Retinal pigment epithelial cell (primary cell): ENCODE measurements at regions not wholly inside any gene's neighbourhood (a gene's known extent, or its start where the extent isn't known, plus 50 kb on each side); places are given as distances from the start of the nearest gene placed in this dataset.

Experiments
- DNase-seq: peaks from one replicate; pipeline ENCODE4 v3.0.0-alpha.2; 2010; ENCODE audit warnings: low read depth
- H3K4me3 ChIP-seq: 2 replicates; pipeline ENCODE4 v1.5.1; 2011; ENCODE audit warnings: mild to moderate bottlenecking, low read length, control low read depth, moderate library complexity
- CTCF ChIP-seq: conservative IDR thresholded peaks from 2 replicates; pipeline ENCODE4 v1.5.1; 2011; ENCODE audit warnings: low read depth, low read length, control low read depth, inconsistent platforms

GRCh38 chr15:29361560-29361959, 91.9 kb upstream of the NSMCE3 start:
- TF ChIP-seq CTCF: no peak
- DNase-seq: no peak

GRCh38 chr15:29360152-29360551, 90.5 kb upstream of the NSMCE3 start:
- H3K4me3 ChIP-seq: no peak overlapping the region
- no peak for DNase-seq
- TF ChIP-seq CTCF: no peak

More at GRCh38 chr15:29361560-29361959, 91.9 kb upstream of the NSMCE3 start:
- no peak overlapping the region for H3K4me3 ChIP-seq

- TF ChIP-seq CTCF: no peak
- no peak overlapping the region for H3K4me3 ChIP-seq
- no peak for DNase-seq
These were observed 87.2 kb upstream of the NSMCE3 start for GRCh38 chr15:29356786-29357185.

- no peak for DNase-seq
- no peak for TF ChIP-seq CTCF
- no peak overlapping the region for H3K4me3 ChIP-seq
These were observed 85.9 kb upstream of the NSMCE3 start for GRCh38 chr15:29355477-29355876.

- no peak for DNase-seq
These were observed 82.8 kb upstream of the NSMCE3 start for GRCh38 chr15:29352402-29352801.

GRCh38 chr15:29349196-29349595, 79.6 kb upstream of the NSMCE3 start:
- DNase-seq: no peak
- TF ChIP-seq CTCF: no peak
- no peak overlapping the region for H3K4me3 ChIP-seq

More at GRCh38 chr15:29352402-29352801, 82.8 kb upstream of the NSMCE3 start:
- no peak for TF ChIP-seq CTCF
- H3K4me3 ChIP-seq: no peak overlapping the region

- H3K4me3 ChIP-seq: no peak overlapping the region
- DNase-seq: no peak
- no peak for TF ChIP-seq CTCF
These were observed 78.8 kb upstream of the NSMCE3 start for GRCh38 chr15:29348336-29348914.
